GM10266 (cell line): ENCODE measurements at regions not wholly inside any gene's neighbourhood (a gene's known extent, or its start where the extent isn't known, plus 50 kb on each side); places are given as distances from the start of the nearest gene placed in this dataset.
"Not testable (repeated sequence)": the region's sequence is repeated elsewhere in the genome, so short reads cannot be mapped to it uniquely, and the experiment has no call there.

Source experiments
- DNase-seq: peaks from one replicate; pipeline ENCODE4 v3.0.0; 2012; ENCODE audit errors: extremely low spot score
- TF ChIP-seq, protein P1 (sequence below): IDR thresholded peaks from 2 replicates; pipeline ENCODE4 v1.5.1; 2012; ENCODE audit warnings: mild to moderate bottlenecking, low read depth; ENCODE audit not compliant: control insufficient read depth, insufficient read depth; ENCODE audit errors: missing control alignments

DNA sequence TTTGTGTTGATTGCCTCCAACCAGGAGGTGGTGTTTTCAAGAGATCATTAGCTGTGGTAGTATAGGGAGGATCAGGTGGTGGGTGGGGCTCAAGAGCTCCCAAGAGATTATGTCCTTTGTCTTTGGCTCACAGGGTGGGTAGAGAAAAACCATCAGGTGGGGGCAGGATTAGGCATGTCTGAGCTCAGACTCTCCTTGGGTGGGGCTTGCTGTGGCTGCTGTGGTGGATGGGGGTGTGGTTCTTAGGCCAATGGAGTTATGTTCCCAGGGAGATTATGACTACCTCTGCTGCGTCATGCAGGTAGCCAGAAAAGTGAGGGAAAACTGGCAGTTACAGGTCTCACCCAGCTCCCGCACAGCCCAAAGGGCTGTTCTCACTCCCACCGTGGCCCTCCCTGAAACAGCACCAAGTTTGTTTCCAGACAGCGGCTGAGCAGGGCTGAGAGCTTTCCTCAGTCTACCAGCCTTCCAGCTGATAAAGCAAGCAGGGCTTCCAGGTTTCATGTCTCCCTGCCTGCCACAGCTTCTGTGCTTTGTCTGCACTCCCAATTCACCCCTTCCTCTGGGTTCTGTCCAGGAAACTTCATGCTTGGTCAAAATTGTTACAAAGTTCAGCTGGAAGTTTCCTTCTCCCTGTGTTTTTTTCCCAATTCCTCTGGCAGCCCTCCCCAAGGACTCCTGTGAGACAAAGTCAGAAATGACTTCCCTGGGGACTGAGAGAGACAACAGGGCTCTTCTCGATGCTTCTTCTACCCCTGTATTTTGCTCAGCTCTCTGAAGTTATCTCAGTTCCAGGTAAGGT lies 481.1 kb upstream of the MAN1A1 start:
- no peak for DNase-seq
- TF ChIP-seq, protein P1, sequence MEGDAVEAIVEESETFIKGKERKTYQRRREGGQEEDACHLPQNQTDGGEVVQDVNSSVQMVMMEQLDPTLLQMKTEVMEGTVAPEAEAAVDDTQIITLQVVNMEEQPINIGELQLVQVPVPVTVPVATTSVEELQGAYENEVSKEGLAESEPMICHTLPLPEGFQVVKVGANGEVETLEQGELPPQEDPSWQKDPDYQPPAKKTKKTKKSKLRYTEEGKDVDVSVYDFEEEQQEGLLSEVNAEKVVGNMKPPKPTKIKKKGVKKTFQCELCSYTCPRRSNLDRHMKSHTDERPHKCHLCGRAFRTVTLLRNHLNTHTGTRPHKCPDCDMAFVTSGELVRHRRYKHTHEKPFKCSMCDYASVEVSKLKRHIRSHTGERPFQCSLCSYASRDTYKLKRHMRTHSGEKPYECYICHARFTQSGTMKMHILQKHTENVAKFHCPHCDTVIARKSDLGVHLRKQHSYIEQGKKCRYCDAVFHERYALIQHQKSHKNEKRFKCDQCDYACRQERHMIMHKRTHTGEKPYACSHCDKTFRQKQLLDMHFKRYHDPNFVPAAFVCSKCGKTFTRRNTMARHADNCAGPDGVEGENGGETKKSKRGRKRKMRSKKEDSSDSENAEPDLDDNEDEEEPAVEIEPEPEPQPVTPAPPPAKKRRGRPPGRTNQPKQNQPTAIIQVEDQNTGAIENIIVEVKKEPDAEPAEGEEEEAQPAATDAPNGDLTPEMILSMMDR = no peak

DNA sequence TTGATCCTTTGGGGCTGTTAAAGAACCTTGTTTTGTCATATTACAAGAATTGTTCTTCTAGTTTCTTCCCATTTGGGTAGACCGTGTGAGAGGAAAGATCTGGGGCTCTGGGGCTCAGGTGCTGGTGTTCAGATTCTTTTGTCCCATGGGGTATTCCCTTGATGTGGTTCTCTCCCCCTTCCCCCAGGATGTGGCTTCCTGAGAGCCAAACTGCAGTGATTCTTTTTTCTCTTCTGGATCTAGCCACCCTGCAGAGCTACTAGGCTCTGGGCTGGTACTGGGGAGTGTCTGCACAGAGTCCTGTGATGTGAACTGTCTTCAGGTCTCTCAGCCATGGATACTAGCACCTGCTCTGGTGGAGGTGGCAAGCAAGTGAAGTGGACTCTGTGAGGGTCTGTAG lies 480.5 kb upstream of the MAN1A1 start:
- TF ChIP-seq, protein P1 = no peak
- no peak for DNase-seq

DNA sequence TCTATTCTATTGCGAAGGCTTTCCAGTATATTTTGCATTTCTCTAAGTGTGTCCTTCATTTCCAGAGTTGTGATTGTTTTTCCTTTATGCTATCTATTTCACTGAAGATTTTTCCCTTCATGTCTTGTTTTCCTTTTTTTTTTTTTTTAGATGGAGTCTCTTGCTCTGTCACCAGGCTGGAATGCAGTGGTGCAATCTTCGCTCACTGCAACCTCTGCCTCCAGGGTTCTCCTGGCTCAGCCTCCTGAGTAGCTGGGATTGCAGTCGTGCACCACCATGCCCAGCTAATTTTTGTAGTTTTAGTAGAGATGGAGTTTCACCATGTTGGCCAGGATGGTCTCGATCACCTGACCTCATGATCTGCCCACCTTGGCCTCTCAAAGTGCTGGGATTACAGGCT lies 479.9 kb upstream of the MAN1A1 start:
- not testable (repeated sequence) for DNase-seq

DNA sequence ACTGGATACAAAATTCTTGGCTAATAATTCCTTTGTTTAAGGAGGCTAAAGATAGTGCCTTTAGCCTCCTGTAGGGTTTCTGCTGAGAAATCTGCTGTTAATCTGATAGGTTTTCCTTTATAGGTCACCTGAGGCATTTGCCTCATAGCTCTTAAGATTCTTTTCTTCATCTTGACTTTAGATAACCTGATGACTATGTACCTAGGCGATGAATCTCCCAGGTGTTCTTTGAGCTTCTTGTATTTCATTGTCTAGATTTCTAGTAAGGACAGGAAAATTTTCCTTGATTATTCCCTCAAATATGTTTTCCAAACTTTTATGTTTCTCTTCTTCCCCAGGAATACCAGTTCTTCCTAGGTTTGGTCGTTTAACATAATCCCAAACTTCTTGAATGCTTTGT lies 479.4 kb upstream of the MAN1A1 start:
- TF ChIP-seq, protein P1 = no peak
- no peak for DNase-seq

DNA sequence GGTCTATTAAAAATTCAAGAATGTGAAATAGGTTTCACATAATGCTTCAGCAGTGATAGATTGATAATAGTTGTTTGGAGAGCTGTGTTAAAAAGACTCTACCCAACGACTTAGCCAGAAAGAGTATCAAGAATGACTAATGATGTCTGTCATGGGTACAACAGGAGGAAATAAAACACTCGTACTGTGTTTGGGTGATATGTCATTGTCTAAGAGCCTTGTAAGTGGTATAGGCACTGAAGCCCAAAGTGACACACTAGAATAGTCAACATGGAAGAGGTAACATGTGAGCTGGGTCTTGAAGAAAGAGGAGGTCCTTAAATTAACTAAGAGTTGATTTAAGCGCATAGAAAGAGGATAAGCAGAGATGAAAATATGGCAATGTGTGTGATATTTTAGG lies 471.8 kb upstream of the MAN1A1 start:
- TF ChIP-seq, protein P1 = no peak
- no peak for DNase-seq

DNA sequence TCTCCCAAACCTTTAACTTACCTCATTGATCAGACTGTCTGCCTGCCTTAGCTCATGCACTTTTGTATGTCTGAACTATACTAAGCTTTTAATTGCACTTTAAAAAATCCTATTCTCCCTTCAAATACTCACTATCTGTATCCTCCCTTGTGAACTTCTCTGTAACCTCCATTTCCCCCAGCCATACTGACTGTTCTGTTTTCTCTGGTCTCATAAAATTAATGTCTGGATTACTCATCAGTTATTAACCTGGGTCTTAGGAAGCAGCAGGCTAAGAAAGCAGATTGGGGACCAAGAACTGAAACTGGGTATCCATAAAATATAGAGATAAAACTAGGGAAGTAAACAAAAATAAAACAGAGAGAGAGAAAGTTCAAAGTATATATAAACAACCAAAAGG lies 469.3 kb upstream of the MAN1A1 start:
- TF ChIP-seq, protein P1 = no peak
- DNase-seq = no peak

DNA sequence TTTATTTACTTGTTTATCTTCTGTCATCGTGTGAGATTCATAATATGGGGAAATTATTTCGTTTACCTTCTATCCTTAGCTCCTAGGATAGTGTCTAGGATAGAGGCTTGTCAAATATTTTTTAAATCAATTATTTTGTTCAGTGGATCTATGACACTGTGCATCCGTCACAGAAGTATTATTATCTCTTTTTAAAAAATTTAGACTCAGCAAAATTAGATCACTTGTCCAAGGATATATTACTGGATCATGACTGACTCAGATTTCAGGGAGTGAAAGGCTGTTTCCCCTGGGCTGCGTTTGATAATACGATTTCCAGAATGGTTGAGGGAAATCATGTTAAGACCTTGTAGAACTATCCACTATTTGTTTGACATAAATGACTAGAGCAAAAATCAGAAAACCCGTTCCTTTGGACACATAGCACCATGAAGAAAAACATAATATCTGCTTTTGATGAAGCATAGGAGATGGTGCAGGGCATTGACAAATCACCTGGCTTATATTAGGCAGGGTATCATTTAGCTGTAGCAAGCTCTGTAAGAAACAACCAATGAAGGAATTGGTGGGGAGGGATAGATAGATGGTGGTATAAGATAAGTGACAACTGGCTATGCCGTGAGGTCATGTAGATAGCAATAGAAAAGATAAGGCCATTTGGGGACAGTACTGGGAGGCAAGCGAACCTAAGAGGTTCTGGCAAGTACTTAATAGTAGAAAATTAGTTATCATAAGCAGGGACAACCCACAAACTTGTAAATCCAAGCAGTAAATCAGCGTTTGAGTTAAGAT lies 465.2 kb upstream of the MAN1A1 start:
- TF ChIP-seq, protein P1 = no peak
- DNase-seq = no peak
